ENCODE measurements at regions not wholly inside any gene's neighbourhood (a gene's known extent, or its start where the extent isn't known, plus 50 kb on each side); places are given as distances from the start of the nearest gene placed in this dataset.

DNA sequence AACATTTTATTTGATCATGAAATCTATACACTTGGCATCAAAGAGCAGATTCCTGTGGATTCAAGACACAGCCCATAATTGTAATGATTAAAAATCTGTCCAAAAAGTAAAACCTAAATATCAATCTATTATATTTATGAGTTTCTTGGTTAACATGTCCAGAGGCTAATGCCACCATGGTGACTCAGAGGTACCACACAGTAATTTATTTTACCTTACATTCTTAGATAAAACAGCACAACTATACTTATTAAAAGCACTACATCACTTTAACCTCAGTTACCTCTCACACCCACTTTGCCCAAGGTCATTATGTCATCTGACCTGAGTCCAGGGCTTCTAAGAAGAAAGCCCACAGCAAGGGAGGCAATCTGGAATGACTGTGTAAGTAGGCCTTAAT is 519.2 kb downstream of the RASEF start:
- TF ChIP-seq, protein P1, sequence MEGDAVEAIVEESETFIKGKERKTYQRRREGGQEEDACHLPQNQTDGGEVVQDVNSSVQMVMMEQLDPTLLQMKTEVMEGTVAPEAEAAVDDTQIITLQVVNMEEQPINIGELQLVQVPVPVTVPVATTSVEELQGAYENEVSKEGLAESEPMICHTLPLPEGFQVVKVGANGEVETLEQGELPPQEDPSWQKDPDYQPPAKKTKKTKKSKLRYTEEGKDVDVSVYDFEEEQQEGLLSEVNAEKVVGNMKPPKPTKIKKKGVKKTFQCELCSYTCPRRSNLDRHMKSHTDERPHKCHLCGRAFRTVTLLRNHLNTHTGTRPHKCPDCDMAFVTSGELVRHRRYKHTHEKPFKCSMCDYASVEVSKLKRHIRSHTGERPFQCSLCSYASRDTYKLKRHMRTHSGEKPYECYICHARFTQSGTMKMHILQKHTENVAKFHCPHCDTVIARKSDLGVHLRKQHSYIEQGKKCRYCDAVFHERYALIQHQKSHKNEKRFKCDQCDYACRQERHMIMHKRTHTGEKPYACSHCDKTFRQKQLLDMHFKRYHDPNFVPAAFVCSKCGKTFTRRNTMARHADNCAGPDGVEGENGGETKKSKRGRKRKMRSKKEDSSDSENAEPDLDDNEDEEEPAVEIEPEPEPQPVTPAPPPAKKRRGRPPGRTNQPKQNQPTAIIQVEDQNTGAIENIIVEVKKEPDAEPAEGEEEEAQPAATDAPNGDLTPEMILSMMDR (IDR thresholded peaks at IDR 0.05; ENCODE audit: insufficient read depth, low read length, severe bottlenecking): no peak
- DNase-seq (ENCODE audit: low read depth) (peak; percentile 22), FAIRE-seq (no peak)
- no peaks in the 10 kb centered on the region for H3K36me3 ChIP-seq (ENCODE audit: control insufficient read depth, insufficient read depth, low read length)
- no peak overlapping the region for H3K4me3 ChIP-seq (ENCODE audit: low read depth, low read length)
- no peaks in the 10 kb centered on the region for H3K27me3 ChIP-seq (ENCODE audit: control insufficient read depth, insufficient read depth, low read length)

DNA sequence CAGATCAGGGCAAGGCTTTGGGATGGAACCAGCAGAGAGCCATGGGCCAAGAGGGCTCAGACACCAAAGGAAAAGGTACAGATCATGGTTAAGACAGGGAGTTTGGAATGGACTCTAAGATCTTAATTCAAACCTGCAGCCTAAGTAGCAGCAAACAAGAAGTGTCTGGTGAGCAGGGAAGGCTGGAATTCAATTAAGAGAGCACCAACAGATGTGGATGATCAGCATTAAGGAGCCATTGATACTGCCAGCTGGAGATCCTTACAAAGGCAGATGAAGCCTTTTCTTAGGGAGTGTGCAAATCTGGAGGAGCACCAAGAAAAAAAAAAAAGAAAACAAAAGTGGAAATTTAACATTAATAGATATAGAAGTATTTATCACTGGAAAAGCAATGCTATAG is 516.8 kb downstream of the RASEF start:
- no peaks in the 10 kb centered on the region for H3K36me3 ChIP-seq (ENCODE audit: control insufficient read depth, insufficient read depth, low read length)
- TF ChIP-seq, protein P1 (IDR thresholded peaks at IDR 0.05; ENCODE audit: insufficient read depth, low read length, severe bottlenecking): no peak
- DNase-seq (ENCODE audit: low read depth): no peak
- H3K4me3 ChIP-seq (ENCODE audit: low read depth, low read length): no peak overlapping the region
- no peaks in the 10 kb centered on the region for H3K27me3 ChIP-seq (ENCODE audit: control insufficient read depth, insufficient read depth, low read length)
- no peak for FAIRE-seq

DNA sequence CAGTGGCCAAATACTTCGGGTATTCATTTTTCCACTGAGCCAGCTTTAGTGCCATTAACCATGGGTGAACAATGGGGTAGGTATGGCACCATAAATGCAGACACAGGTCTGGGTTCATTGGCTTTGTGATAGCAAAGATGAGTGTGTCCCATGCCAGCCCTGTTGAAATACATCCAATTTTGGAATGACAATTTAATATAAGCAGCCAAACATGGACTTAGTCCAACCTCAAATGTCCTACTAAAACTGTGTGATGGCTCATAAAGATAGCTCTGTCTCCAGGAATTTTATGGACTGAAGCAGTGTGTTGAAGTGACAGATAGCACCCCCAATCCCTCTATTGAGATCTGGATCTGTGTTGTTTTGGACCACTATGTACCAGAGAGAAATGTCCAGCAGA is 514.9 kb downstream of the RASEF start:
- FAIRE-seq (no peak), DNase-seq (ENCODE audit: low read depth) (no peak)
- Histone ChIP-seq H3K36me3 (ENCODE audit: control insufficient read depth, insufficient read depth, low read length) (no peaks in the 10 kb centered on the region), H3K27me3 (ENCODE audit: control insufficient read depth, insufficient read depth, low read length) (no peaks in the 10 kb centered on the region), H3K4me3 (ENCODE audit: low read depth, low read length) (no peak overlapping the region)
- TF ChIP-seq, protein P1 (IDR thresholded peaks at IDR 0.05; ENCODE audit: insufficient read depth, low read length, severe bottlenecking): no peak

DNA sequence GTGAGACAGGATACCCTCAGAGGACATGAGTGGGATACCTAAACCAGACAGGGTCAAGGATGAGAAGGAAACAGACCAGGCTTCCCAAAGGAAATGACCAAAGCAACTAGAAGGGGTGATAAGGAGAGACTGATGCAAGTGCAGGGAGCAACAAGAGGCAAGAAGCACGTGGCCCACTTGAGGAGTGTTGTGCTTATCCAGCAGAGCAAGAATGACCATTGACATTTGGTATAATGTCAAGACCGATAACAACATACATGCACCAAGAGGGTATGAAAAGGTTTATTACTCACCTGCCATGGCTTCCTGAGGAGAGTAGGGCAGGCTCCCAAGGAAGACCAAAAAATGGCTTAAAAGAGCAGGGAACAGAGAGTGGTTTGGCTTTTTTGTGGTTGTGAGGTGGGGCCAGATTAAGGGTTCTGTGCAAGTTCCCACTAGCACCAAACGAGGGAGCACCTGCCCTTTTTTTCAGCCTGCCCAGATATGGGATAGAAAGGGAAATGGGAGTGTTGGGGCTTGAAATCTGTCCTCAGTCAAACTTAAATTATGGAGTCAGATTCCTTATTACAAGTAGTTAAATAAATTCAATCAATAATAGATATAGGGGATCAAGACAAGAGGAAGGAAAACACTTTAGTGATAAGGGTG is 513.6 kb downstream of the RASEF start:
- Histone ChIP-seq H3K4me3 (ENCODE audit: low read depth, low read length) (no peak overlapping the region), H3K27me3 (ENCODE audit: control insufficient read depth, insufficient read depth, low read length) (no peaks in the 10 kb centered on the region), H3K36me3 (ENCODE audit: control insufficient read depth, insufficient read depth, low read length) (no peaks in the 10 kb centered on the region)
- DNase-seq (ENCODE audit: low read depth) (peak; percentile 13), FAIRE-seq (no peak)
- TF ChIP-seq, protein P1 (IDR thresholded peaks at IDR 0.05; ENCODE audit: insufficient read depth, low read length, severe bottlenecking): peak; percentile 19

DNA sequence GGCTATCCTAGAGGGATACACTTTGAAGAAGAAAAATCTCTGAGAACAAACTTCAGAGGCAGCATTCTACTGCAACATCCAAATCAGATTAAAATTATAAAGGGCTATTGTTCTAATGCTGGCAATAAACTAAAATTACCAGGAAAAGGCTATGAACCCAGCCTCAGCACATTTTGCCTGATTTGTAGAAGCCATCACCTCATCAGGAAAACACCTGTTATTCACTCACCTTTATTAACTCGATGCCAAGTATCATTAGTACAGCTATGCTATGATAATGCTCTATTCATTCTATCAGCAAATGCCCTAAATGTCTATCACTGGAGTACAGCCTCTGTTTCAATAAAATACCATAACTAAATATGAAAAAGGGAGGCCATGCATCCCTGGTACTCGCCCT is 510.2 kb downstream of the RASEF start:
- H3K36me3 ChIP-seq (ENCODE audit: control insufficient read depth, insufficient read depth, low read length): no peaks in the 10 kb centered on the region
- FAIRE-seq: no peak
- TF ChIP-seq, protein P1 (IDR thresholded peaks at IDR 0.05; ENCODE audit: insufficient read depth, low read length, severe bottlenecking): no peak
- H3K27me3 ChIP-seq (ENCODE audit: control insufficient read depth, insufficient read depth, low read length): no peaks in the 10 kb centered on the region
- no peak overlapping the region for H3K4me3 ChIP-seq (ENCODE audit: low read depth, low read length)
- DNase-seq (ENCODE audit: low read depth): no peak

All from bronchial epithelial cell (primary cell).